OCI-LY7 (cell line): ENCODE measurements at regions not wholly inside any gene's neighbourhood (a gene's known extent, or its start where the extent isn't known, plus 50 kb on each side); places are given as distances from the start of the nearest gene placed in this dataset.

Source experiments
- CTCF ChIP-seq: fragments of 200-600 bp; sonication (generic); conservative IDR thresholded peaks from 2 replicates; pipeline ENCODE4 v1.5.1; 2014; ENCODE audit warnings: mild to moderate bottlenecking, antibody characterized with exemption, low read length, moderate library complexity, mixed read lengths
- EZH2phosphoT487 ChIP-seq: fragments of 200-600 bp; sonication (generic); IDR thresholded peaks from 2 replicates; pipeline ENCODE4 v1.6.1; 2018; ENCODE audit warnings: low read depth, borderline replicate concordance, mild to moderate bottlenecking, mixed run types, antibody characterized with exemption, low read length, moderate library complexity, mixed read lengths

- TF ChIP-seq EZH2phosphoT487 (no peak), CTCF (no peak)
These were observed 69.3 kb upstream of the SMNDC1 start for GRCh38 chr10:110373857-110374654.
